Calu3 (cell line): ENCODE measurements at regions not wholly inside any gene's neighbourhood (a gene's known extent, or its start where the extent isn't known, plus 50 kb on each side); places are given as distances from the start of the nearest gene placed in this dataset.

Source experiments
- BruUV-seq: library from RNA; stranded (reverse); fragments of 400-500 nt; replicated peaks from 2 replicates; lab custom pipeline; 2021; lab: Mats Ljungman, UMichigan
- CTCF ChIA-PET: fragments of 300-600 bp; sonication (Branson Sonifier 250); formaldehyde crosslinking; loops from one replicate; lab custom pipeline; 2022; ENCODE audit warnings: antibody characterized with exemption; lab: Charles Lee
- DNase-seq: peaks from one replicate; pipeline ENCODE4 v3.0.0; 2022
- H3K27ac Mint-ChIP-seq: one replicate; pipeline ENCODE4 v1.8.0; 2022; ENCODE audit warnings: mixed read lengths; ENCODE audit not compliant: unreplicated experiment
- H3K27me3 Mint-ChIP-seq: one replicate; pipeline ENCODE4 v1.8.0; 2022; ENCODE audit warnings: mixed read lengths; ENCODE audit not compliant: unreplicated experiment
- H3K36me3 Mint-ChIP-seq: one replicate; pipeline ENCODE4 v1.8.0; 2022; ENCODE audit warnings: mild to moderate bottlenecking, moderate library complexity, mixed read lengths; ENCODE audit not compliant: insufficient read depth, unreplicated experiment
- H3K4me1 Mint-ChIP-seq: one replicate; pipeline ENCODE4 v1.8.0; 2022; ENCODE audit warnings: mild to moderate bottlenecking, low read depth, mixed read lengths; ENCODE audit not compliant: unreplicated experiment
- H3K4me3 Mint-ChIP-seq: one replicate; pipeline ENCODE4 v1.8.0; 2022; ENCODE audit warnings: mild to moderate bottlenecking, low read depth, moderate library complexity, mixed read lengths; ENCODE audit not compliant: unreplicated experiment
- H3K9me3 Mint-ChIP-seq: one replicate; pipeline ENCODE4 v1.8.0; 2022; ENCODE audit warnings: low read depth, mixed read lengths; ENCODE audit not compliant: unreplicated experiment
- CTCF ChIP-seq: fragments of 200-600 bp; IDR thresholded peaks from one replicate; pipeline ENCODE4 v1.8.0; 2022; ENCODE audit warnings: antibody characterized with exemption; ENCODE audit not compliant: unreplicated experiment
- intact Hi-C: fragments of 100-400 bp; cut with micrococcal nuclease; formaldehyde crosslinking; loops from one replicate; pipeline ENCODE4 v1.10.0; 2022; ENCODE audit not compliant: unreplicated experiment

GRCh38 chr3:156606729-156607128, 51.8 kb upstream of the SSR3 start:
- H3K27me3 Mint-ChIP-seq = no peaks in the 10 kb centered on the region
- intact Hi-C loops = no loop called here
- CTCF ChIA-PET = interaction anchor here (0.6 kb wide), 1 partner anchor 207 kb away, joined by 3 read pairs; no protein-coding TSS in a partner anchor
- H3K36me3 Mint-ChIP-seq = peaks cover 11% of the 10 kb centered on the region
- no peak overlapping the region for H3K27ac Mint-ChIP-seq
- no peak for DNase-seq
- no peaks in the 10 kb centered on the region for H3K9me3 Mint-ChIP-seq
- no TSS peak for BruUV-seq
- no peak for TF ChIP-seq CTCF
- H3K4me3 Mint-ChIP-seq = peak overlapping the region; percentile 72
- H3K4me1 Mint-ChIP-seq = peaks cover 36% of the 10 kb centered on the region

DNA sequence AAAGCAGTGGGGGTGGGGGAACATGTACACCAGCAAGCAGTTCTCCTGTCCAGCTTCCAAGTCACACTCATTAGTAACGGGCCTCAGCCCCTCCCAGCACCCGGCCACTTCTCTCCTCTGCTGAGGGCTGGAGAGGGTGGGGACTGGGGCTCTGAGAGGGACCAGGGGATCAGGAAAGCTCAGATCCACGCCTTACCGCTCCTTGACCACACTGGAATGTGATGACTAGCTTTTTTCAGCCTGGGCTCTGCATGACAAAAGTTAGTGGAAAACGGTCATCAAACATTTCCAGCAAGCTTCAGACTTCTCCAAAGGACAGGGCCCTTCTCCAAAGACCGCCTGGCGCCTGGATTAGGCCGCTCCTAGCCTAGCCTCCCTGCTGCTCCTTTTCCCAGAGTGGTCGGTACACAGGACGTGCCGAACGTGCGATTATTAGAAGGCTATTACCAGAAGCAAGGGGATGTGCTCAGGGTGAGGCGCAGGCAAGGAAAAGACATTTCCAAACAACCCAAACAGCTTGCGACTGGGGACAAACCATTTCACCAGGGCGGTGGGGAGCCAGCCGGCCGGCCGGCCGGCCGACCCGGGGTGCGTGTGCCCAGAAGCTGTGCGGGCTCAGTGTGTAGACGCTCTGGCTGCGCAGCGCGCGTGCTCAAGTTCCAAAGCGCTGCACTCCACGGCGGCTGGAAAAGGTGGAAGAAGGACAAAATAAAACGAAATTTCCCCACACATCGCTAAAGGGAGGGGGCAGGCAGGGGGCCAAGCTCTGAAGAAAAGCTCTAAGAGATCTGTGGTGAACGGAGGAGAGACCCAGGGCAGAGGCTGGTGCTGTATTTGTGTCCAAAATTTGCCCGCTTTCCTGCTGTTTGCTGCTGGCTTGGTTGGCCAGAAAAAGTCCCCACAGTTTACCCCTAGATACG, 51.0 kb upstream of the SSR3 start:
- Mint-ChIP-seq H3K4me1 (peaks cover 35% of the 10 kb centered on the region), H3K36me3 (peaks cover 11% of the 10 kb centered on the region), H3K4me3 (peak overlapping the region; percentile 72), H3K27me3 (no peaks in the 10 kb centered on the region), H3K9me3 (no peaks in the 10 kb centered on the region), H3K27ac (peak overlapping the region; percentile 6)
- no TSS peak for BruUV-seq
- CTCF ChIA-PET = interaction anchor here (0.6 to 1.9 kb wide), 5 partner anchors 22 to 482 kb away, joined by 3 to 9 read pairs (median 3); no protein-coding TSS in a partner anchor
- intact Hi-C loops = no loop called here
- peak; percentile 60 for DNase-seq
- TF ChIP-seq CTCF = no peak

GRCh38 chr3:156604642-156605144, 49.8 kb upstream of the SSR3 start:
- Mint-ChIP-seq H3K4me1 (peaks cover 27% of the 10 kb centered on the region), H3K27me3 (no peaks in the 10 kb centered on the region), H3K9me3 (no peaks in the 10 kb centered on the region), H3K4me3 (no peak overlapping the region), H3K36me3 (peaks cover 11% of the 10 kb centered on the region), H3K27ac (no peak overlapping the region)
- CTCF ChIA-PET = interaction anchor here (1.9 kb wide), 1 partner anchor 23 kb away, joined by 9 read pairs; no protein-coding TSS in a partner anchor
- intact Hi-C loops = no loop called here
- no peak for TF ChIP-seq CTCF
- BruUV-seq = no TSS peak
- DNase-seq = no peak
